ENCODE measurements at regions not wholly inside any gene's neighbourhood (a gene's known extent, or its start where the extent isn't known, plus 50 kb on each side); places are given as distances from the start of the nearest gene placed in this dataset.

- TF ChIP-seq JUNB (IDR thresholded peaks at IDR 0.05; ENCODE audit: unreplicated experiment) (no peak), EZH2phosphoT487 (IDR thresholded peaks at IDR 0.05; ENCODE audit: unreplicated experiment) (no peak), POLR2AphosphoS5 (IDR thresholded peaks at IDR 0.05; ENCODE audit: low read depth) (no peak), EZH2 (IDR thresholded peaks at IDR 0.05; ENCODE audit: low read depth, unreplicated experiment) (no peak), CTCF (conservative IDR thresholded peaks at IDR 0.05; ENCODE audit: low read depth in 2 of 2) (no peak), ETS1 (IDR thresholded peaks at IDR 0.05) (no peak), ZNF331 (CRISPR knock-in tag; IDR thresholded peaks at IDR 0.05; ENCODE audit: low read depth) (no peak), REST (IDR thresholded peaks at IDR 0.05; ENCODE audit: unreplicated experiment) (no peak), ZNF114 (CRISPR knock-in tag; IDR thresholded peaks at IDR 0.05) (no peak), CREB1 (CRISPR knock-in tag; IDR thresholded peaks at IDR 0.05; ENCODE audit: low read depth) (no peak), STAT1 (IDR thresholded peaks at IDR 0.05; ENCODE audit: unreplicated experiment) (no peak), NANOG (IDR thresholded peaks at IDR 0.05; ENCODE audit: borderline replicate concordance) (no peak)
Observed at GRCh38 chr18:25759111-25759510, 331.3 kb downstream of the SS18 start.

Data from GM23338 (cell line).